RWPE2 (cell line): ENCODE measurements at regions not wholly inside any gene's neighbourhood (a gene's known extent, or its start where the extent isn't known, plus 50 kb on each side); places are given as distances from the start of the nearest gene placed in this dataset.

Experiments used
- ATAC-seq: fragments of 200-7000 bp; cut with Tn5 transposase; 3 replicates; pipeline ENCODE4 v1.9.1; 2021; ENCODE audit warnings: low read depth
- DNase-seq: peaks from one replicate; pipeline ENCODE4 v3.0.0-alpha.2; 2020; ENCODE audit warnings: low spot score
- H3K27ac ChIP-seq: fragments of 450-650 bp; 2 replicates; pipeline ENCODE4 v1.5.1; 2017; ENCODE audit warnings: mild to moderate bottlenecking; ENCODE audit not compliant: poor library complexity, severe bottlenecking
- H3K27me3 ChIP-seq: fragments of 250-450 bp; sonication (Bioruptor Pico); 2 replicates; pipeline ENCODE4 v1.5.1; 2021; ENCODE audit warnings: mild to moderate bottlenecking, moderate library complexity; ENCODE audit not compliant: insufficient read depth, poor library complexity, severe bottlenecking
- H3K36me3 ChIP-seq: fragments of 250-450 bp; sonication (Bioruptor Pico); 2 replicates; pipeline ENCODE4 v1.5.1; 2020; ENCODE audit warnings: low read depth, mild to moderate bottlenecking, moderate library complexity
- H3K4me1 ChIP-seq: fragments of 250-450 bp; sonication (Bioruptor Pico); 2 replicates; pipeline ENCODE4 v1.5.1; 2021; ENCODE audit warnings: mild to moderate bottlenecking, moderate library complexity; ENCODE audit not compliant: insufficient read depth, poor library complexity, severe bottlenecking
- H3K4me3 ChIP-seq: fragments of 250-450 bp; sonication (Bioruptor Pico); 2 replicates; pipeline ENCODE4 v1.5.1; 2021; ENCODE audit warnings: mild to moderate bottlenecking, moderate library complexity; ENCODE audit not compliant: severe bottlenecking
- H3K9me3 ChIP-seq: fragments of 250-450 bp; sonication (Bioruptor Pico); 2 replicates; pipeline ENCODE4 v1.5.1; 2021; ENCODE audit warnings: mild to moderate bottlenecking, moderate library complexity; ENCODE audit not compliant: severe bottlenecking
- CTCF ChIP-seq: fragments of 450-650 bp; IDR thresholded peaks from one replicate; pipeline ENCODE4 v1.5.1; 2017; ENCODE audit warnings: mild to moderate bottlenecking, moderate library complexity; ENCODE audit not compliant: poor library complexity, severe bottlenecking

- TF ChIP-seq CTCF: no peak
- Histone ChIP-seq H3K36me3 (no peaks in the 10 kb centered on the region), H3K27me3 (no peaks in the 10 kb centered on the region), H3K27ac (no peak overlapping the region), H3K9me3 (no peaks in the 10 kb centered on the region), H3K4me1 (no peaks in the 10 kb centered on the region), H3K4me3 (no peak overlapping the region)
- no peak for DNase-seq
- no peak for ATAC-seq
Observed at GRCh38 chr2:75356865-75357264, 157.5 kb upstream of the TACR1 start.

- ATAC-seq (no peak), DNase-seq (no peak)
- no peaks in the 10 kb centered on the region for H3K9me3 ChIP-seq
- no peak overlapping the region for H3K4me3 ChIP-seq
- no peaks in the 10 kb centered on the region for H3K4me1 ChIP-seq
- H3K27me3 ChIP-seq: no peaks in the 10 kb centered on the region
- no peak overlapping the region for H3K27ac ChIP-seq
- H3K36me3 ChIP-seq: no peaks in the 10 kb centered on the region
- no peak for TF ChIP-seq CTCF
Observed at GRCh38 chr2:75353131-75353530, 153.8 kb upstream of the TACR1 start.

- no peaks in the 10 kb centered on the region for H3K27me3 ChIP-seq
Observed at GRCh38 chr2:75348307-75348706, 149.0 kb upstream of the TACR1 start.

DNA sequence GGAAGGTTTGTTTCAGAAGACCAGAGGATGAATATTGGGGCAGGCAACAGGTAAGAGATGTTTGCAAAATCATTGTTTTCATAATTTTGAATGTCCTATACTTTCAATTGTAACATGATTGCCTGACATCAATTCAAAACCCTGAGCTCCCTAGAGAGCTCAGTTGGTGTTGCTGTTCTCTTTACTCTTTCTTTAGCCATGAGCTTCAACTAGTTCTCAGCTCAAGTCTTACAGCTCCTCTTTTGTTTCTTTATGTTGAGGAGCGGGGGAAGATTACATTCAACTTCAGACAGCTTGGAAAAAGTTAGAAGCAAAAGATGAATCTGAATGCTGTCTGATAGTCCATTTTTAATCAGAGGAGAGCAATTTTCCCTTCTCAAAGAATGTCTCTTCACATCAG, 144.8 kb upstream of the TACR1 start:
- DNase-seq (no peak), ATAC-seq (no peak)
- no peak overlapping the region for H3K27ac ChIP-seq
- H3K4me3 ChIP-seq: no peak overlapping the region
- no peaks in the 10 kb centered on the region for H3K36me3 ChIP-seq
- H3K9me3 ChIP-seq: no peaks in the 10 kb centered on the region
- H3K4me1 ChIP-seq: no peaks in the 10 kb centered on the region
- no peak for TF ChIP-seq CTCF
- H3K27me3 ChIP-seq: no peaks in the 10 kb centered on the region

More at GRCh38 chr2:75348307-75348706, 149.0 kb upstream of the TACR1 start:
- DNase-seq (no peak), ATAC-seq (no peak)
- no peaks in the 10 kb centered on the region for H3K36me3 ChIP-seq
- TF ChIP-seq CTCF: no peak
- no peaks in the 10 kb centered on the region for H3K9me3 ChIP-seq
- no peak overlapping the region for H3K27ac ChIP-seq
- H3K4me1 ChIP-seq: no peaks in the 10 kb centered on the region
- H3K4me3 ChIP-seq: no peak overlapping the region

DNA sequence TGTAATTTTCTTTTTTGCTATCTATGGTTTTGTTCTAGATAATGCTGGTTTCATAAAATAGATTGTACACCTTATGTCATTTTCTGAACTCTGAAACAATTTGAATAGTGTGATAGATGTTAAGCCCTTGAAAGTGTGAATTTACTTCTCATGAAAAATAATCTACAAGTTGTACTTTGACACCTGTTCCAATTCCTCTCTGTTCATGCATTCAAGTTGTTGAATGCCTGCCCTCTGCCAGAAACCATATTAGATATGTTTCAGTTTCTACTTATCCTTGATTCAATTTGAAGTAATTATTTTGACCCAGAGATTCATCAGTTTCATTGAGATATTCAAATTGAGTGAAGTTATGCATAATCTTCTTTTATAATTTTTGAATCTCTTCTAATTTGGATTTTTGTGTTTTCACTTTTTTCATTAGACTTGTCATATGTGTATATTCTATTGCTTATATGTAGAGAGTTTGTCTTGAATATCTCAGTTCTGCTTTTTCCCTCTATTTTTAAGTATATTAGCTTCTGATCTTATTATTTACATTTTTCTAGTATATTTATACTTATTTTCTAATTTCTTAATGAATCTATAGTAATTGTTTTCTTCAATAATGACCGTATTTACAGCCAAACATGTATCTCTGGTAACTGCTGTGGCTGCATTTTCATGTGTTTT, 143.3 kb upstream of the TACR1 start:
- H3K36me3 ChIP-seq: no peaks in the 10 kb centered on the region
- no peaks in the 10 kb centered on the region for H3K27me3 ChIP-seq
- no peak overlapping the region for H3K27ac ChIP-seq
- DNase-seq (no peak), ATAC-seq (no peak)
- H3K9me3 ChIP-seq: no peaks in the 10 kb centered on the region
- no peaks in the 10 kb centered on the region for H3K4me1 ChIP-seq
- no peak overlapping the region for H3K4me3 ChIP-seq
- TF ChIP-seq CTCF: no peak
